ENCODE measurements at regions not wholly inside any gene's neighbourhood (a gene's known extent, or its start where the extent isn't known, plus 50 kb on each side); places are given as distances from the start of the nearest gene placed in this dataset.

- H3K4me1 Mint-ChIP-seq (ENCODE audit: low read depth in 2 of 2), result no peaks in the 10 kb centered on the region
- no peak for ATAC-seq (replicated peaks)
- no peak for DNase-seq
- no peaks in the 10 kb centered on the region for H3K9me3 Mint-ChIP-seq
- no peak overlapping the region for H3K4me3 Mint-ChIP-seq
- H3K27ac Mint-ChIP-seq, result no peak overlapping the region
- H3K27me3 Mint-ChIP-seq, result peaks cover 0 to 11% of the 10 kb centered on the region in 2 donors
- H3K36me3 Mint-ChIP-seq (ENCODE audit: insufficient read depth), result no peaks in the 10 kb centered on the region
These were observed 359.9 kb downstream of the IRX2 start for GRCh38 chr5:2391566-2391965.

GRCh38 chr5:2391021-2391420 is 360.5 kb downstream of the IRX2 start:
- DNase-seq (no peak), ATAC-seq (replicated peaks) (no peak)
- Mint-ChIP-seq H3K36me3 (ENCODE audit: insufficient read depth) (no peaks in the 10 kb centered on the region), H3K27me3 (peaks cover 0 to 11% of the 10 kb centered on the region in 2 donors), H3K4me3 (no peak overlapping the region), H3K4me1 (ENCODE audit: low read depth in 2 of 2) (no peaks in the 10 kb centered on the region), H3K9me3 (no peaks in the 10 kb centered on the region), H3K27ac (no peak overlapping the region)

- Mint-ChIP-seq H3K4me3 (no peak overlapping the region), H3K4me1 (ENCODE audit: low read depth in 2 of 2) (no peaks in the 10 kb centered on the region), H3K27me3 (peaks cover 0 to 11% of the 10 kb centered on the region in 2 donors), H3K9me3 (no peaks in the 10 kb centered on the region), H3K36me3 (ENCODE audit: insufficient read depth) (no peaks in the 10 kb centered on the region), H3K27ac (no peak overlapping the region)
- no peak for DNase-seq
- no peak for ATAC-seq (replicated peaks)
These were observed 362.9 kb downstream of the IRX2 start for GRCh38 chr5:2388571-2388970.

- no peak overlapping the region for H3K4me3 Mint-ChIP-seq
- DNase-seq, result no peak
- no peak for ATAC-seq (replicated peaks)
- no peaks in the 10 kb centered on the region for H3K9me3 Mint-ChIP-seq
- H3K4me1 Mint-ChIP-seq (ENCODE audit: low read depth in 2 of 2), result no peaks in the 10 kb centered on the region
- H3K27ac Mint-ChIP-seq, result no peak overlapping the region
- peaks cover 0 to 11% of the 10 kb centered on the region in 2 donors for H3K27me3 Mint-ChIP-seq
- H3K36me3 Mint-ChIP-seq (ENCODE audit: insufficient read depth), result no peaks in the 10 kb centered on the region
These were observed 363.7 kb downstream of the IRX2 start for GRCh38 chr5:2387634-2388325.

- H3K27me3 Mint-ChIP-seq, result peaks cover 0 to 11% of the 10 kb centered on the region in 2 donors
- H3K9me3 Mint-ChIP-seq, result no peaks in the 10 kb centered on the region
- no peaks in the 10 kb centered on the region for H3K4me1 Mint-ChIP-seq (ENCODE audit: low read depth in 2 of 2)
- ATAC-seq (replicated peaks) (no peak), DNase-seq (no peak)
- H3K36me3 Mint-ChIP-seq (ENCODE audit: insufficient read depth), result no peaks in the 10 kb centered on the region
- no peak overlapping the region for H3K27ac Mint-ChIP-seq
- no peak overlapping the region for H3K4me3 Mint-ChIP-seq
These were observed 364.2 kb downstream of the IRX2 start for GRCh38 chr5:2387250-2387633.

GRCh38 chr5:2385818-2386217 is 365.7 kb downstream of the IRX2 start:
- DNase-seq (no peak), ATAC-seq (replicated peaks) (no peak)
- Mint-ChIP-seq H3K27ac (no peak overlapping the region), H3K4me3 (no peak overlapping the region), H3K27me3 (peaks cover 0 to 11% of the 10 kb centered on the region in 2 donors), H3K4me1 (ENCODE audit: low read depth in 2 of 2) (no peaks in the 10 kb centered on the region), H3K9me3 (no peaks in the 10 kb centered on the region), H3K36me3 (ENCODE audit: insufficient read depth) (no peaks in the 10 kb centered on the region)

- ATAC-seq (replicated peaks), result no peak
These were observed 367.8 kb downstream of the IRX2 start for GRCh38 chr5:2383698-2384065.

GRCh38 chr5:2382776-2383697 is 368.4 kb downstream of the IRX2 start:
- Mint-ChIP-seq H3K27me3 (no peaks in the 10 kb centered on the region), H3K4me1 (ENCODE audit: low read depth in 2 of 2) (no peaks in the 10 kb centered on the region), H3K9me3 (no peaks in the 10 kb centered on the region), H3K36me3 (ENCODE audit: insufficient read depth) (no peaks in the 10 kb centered on the region), H3K27ac (no peak overlapping the region), H3K4me3 (no peak overlapping the region)
- no peak for DNase-seq
- ATAC-seq (replicated peaks), result no peak

More at GRCh38 chr5:2383698-2384065, 367.8 kb downstream of the IRX2 start:
- Mint-ChIP-seq H3K4me3 (no peak overlapping the region), H3K4me1 (ENCODE audit: low read depth in 2 of 2) (no peaks in the 10 kb centered on the region), H3K27ac (no peak overlapping the region), H3K9me3 (no peaks in the 10 kb centered on the region), H3K36me3 (ENCODE audit: insufficient read depth) (no peaks in the 10 kb centered on the region), H3K27me3 (no peaks in the 10 kb centered on the region)
- DNase-seq, result no peak

GRCh38 chr5:2381861-2382260 is 369.6 kb downstream of the IRX2 start:
- Mint-ChIP-seq H3K4me3 (no peak overlapping the region), H3K36me3 (ENCODE audit: insufficient read depth) (no peaks in the 10 kb centered on the region), H3K27ac (no peak overlapping the region), H3K9me3 (no peaks in the 10 kb centered on the region), H3K27me3 (no peaks in the 10 kb centered on the region), H3K4me1 (ENCODE audit: low read depth in 2 of 2) (no peaks in the 10 kb centered on the region)
- ATAC-seq (replicated peaks) (no peak), DNase-seq (no peak)

- Mint-ChIP-seq H3K9me3 (no peaks in the 10 kb centered on the region), H3K27me3 (no peaks in the 10 kb centered on the region), H3K4me3 (no peak overlapping the region), H3K36me3 (ENCODE audit: insufficient read depth) (no peaks in the 10 kb centered on the region), H3K4me1 (ENCODE audit: low read depth in 2 of 2) (no peaks in the 10 kb centered on the region), H3K27ac (no peak overlapping the region)
- ATAC-seq (replicated peaks) (no peak), DNase-seq (no peak)
These were observed 370.4 kb downstream of the IRX2 start for GRCh38 chr5:2381070-2381469.

- no peak for DNase-seq
- no peaks in the 10 kb centered on the region for H3K4me1 Mint-ChIP-seq (ENCODE audit: low read depth in 2 of 2)
- ATAC-seq (replicated peaks), result no peak
- H3K4me3 Mint-ChIP-seq, result no peak overlapping the region
- H3K27ac Mint-ChIP-seq, result no peak overlapping the region
- no peaks in the 10 kb centered on the region for H3K27me3 Mint-ChIP-seq
- H3K36me3 Mint-ChIP-seq (ENCODE audit: insufficient read depth), result no peaks in the 10 kb centered on the region
- H3K9me3 Mint-ChIP-seq, result no peaks in the 10 kb centered on the region
These were observed 372.5 kb downstream of the IRX2 start for GRCh38 chr5:2378976-2379375.

- Mint-ChIP-seq H3K4me3 (no peak overlapping the region), H3K9me3 (no peaks in the 10 kb centered on the region), H3K27me3 (no peaks in the 10 kb centered on the region), H3K27ac (no peak overlapping the region), H3K4me1 (ENCODE audit: low read depth in 2 of 2) (no peaks in the 10 kb centered on the region), H3K36me3 (ENCODE audit: insufficient read depth) (no peaks in the 10 kb centered on the region)
- no peak for DNase-seq
- ATAC-seq (replicated peaks), result no peak
These were observed 373.4 kb downstream of the IRX2 start for GRCh38 chr5:2378108-2378507.

- DNase-seq, result no peak
- Mint-ChIP-seq H3K36me3 (ENCODE audit: insufficient read depth) (no peaks in the 10 kb centered on the region), H3K4me3 (no peak overlapping the region), H3K27ac (no peak overlapping the region), H3K4me1 (ENCODE audit: low read depth in 2 of 2) (no peaks in the 10 kb centered on the region), H3K27me3 (no peaks in the 10 kb centered on the region), H3K9me3 (peaks cover 0 to 9% of the 10 kb centered on the region in 2 donors)
- no peak for ATAC-seq (replicated peaks)
These were observed 375.0 kb downstream of the IRX2 start for GRCh38 chr5:2376486-2376885.

GRCh38 chr5:2375757-2376250 is 375.7 kb downstream of the IRX2 start:
- no peak overlapping the region for H3K4me3 Mint-ChIP-seq
- no peaks in the 10 kb centered on the region for H3K36me3 Mint-ChIP-seq (ENCODE audit: insufficient read depth)
- no peak overlapping the region for H3K27ac Mint-ChIP-seq
- ATAC-seq (replicated peaks), result no peak
- H3K27me3 Mint-ChIP-seq, result no peaks in the 10 kb centered on the region
- no peaks in the 10 kb centered on the region for H3K4me1 Mint-ChIP-seq (ENCODE audit: low read depth in 2 of 2)
- no peak for DNase-seq
- H3K9me3 Mint-ChIP-seq, result peaks cover 0 to 9% of the 10 kb centered on the region in 2 donors

All from effector memory CD8-positive, alpha-beta T cell (primary cell).